MV-4-11 (cell line): ENCODE measurements at regions not wholly inside any gene's neighbourhood (a gene's known extent, or its start where the extent isn't known, plus 50 kb on each side); places are given as distances from the start of the nearest gene placed in this dataset.
"Not testable (repeated sequence)": the region's sequence is repeated elsewhere in the genome, so short reads cannot be mapped to it uniquely, and the experiment has no call there.

Source experiments
- DNase-seq: peaks from one replicate; lab custom pipeline; 2025; lab: John Stamatoyannopoulos, UW

DNA sequence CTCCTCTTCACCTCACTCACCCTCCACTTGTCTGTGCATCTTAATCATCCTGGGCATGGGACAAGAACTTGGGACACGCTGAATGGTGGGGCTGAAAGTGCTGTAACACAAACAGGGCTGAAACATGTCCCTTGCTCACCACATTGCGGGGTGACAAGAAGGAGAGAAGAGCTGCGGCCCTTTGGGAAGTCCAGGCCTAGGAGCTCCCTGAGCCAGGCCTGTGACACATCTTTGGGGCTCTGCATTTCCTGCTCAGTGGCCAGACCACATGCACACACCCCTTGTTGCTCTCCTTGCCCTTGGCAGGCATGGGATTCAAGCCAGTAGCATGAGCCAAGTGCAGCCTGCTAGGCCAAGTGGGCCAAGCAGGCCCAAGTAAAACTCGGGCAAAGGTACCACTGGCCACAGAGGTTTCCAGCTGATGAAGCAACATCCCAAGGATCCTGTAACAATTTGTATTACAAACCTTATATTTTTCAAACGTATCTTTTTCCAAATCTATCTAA lies 1384.3 kb upstream of the PCDH20 start:
- no peak for DNase-seq

DNA sequence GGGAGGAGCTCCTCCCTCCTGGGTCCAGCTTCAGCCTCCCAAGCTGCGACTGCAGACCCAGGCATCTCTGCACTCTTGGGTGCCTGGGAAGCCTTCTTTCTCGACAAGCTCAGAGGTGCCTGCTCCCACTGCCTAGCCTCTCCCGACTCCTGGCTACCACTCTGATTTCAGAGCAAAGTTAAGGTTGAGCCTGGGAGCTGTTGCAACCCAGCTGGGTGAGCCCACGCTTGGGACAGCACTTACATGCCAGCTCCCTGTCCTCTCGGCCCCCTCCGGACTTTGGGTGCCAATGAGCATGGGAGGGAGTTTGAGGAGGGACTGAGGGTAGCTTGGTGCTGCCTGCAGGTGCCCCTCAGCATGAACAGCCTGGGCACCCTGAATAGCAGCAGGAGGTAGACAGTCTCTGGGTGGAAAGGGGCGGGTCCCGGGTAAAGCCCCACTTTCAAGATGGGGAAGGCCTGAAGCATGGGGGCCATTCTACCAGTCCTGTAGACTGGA lies 1383.4 kb upstream of the PCDH20 start:
- DNase-seq = no peak

DNA sequence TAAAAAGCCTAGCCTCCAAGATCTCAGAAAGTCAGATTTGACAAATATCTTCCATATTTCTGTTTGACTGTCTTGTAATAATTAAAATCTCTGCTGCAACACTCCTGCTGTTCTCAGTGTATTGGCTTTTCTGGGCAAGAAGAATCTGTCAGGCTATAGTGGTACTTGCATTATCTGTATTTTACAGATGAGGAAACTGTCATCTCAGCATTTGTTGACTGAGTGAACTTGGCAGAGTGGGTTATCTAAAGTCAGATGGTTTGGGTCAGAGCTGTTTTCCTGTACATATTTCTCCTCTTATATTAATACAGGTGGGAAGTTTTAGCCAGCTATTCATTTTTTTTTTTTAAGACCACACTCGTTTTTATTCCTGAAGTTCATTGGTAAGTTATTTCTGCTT lies 1378.2 kb upstream of the PCDH20 start:
- DNase-seq = no peak

DNA sequence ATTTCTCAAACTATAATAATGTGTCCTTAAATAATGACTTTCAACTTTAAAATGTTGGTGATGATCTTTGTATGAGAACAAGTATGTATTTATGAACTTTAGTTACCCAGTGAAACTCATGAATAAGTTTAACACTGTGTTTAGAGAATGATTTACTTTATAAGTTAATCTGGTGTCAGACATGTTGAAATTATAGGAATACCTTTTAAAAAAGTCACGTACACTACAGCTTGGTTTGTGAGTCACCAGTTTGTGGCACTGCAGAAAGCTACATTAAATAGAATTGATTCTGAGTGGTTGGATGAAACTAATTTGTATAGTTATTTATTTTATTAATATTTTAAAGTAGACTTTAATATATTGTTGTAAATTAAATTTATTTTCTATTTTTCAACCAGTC lies 1366.2 kb upstream of the PCDH20 start:
- no peak for DNase-seq

DNA sequence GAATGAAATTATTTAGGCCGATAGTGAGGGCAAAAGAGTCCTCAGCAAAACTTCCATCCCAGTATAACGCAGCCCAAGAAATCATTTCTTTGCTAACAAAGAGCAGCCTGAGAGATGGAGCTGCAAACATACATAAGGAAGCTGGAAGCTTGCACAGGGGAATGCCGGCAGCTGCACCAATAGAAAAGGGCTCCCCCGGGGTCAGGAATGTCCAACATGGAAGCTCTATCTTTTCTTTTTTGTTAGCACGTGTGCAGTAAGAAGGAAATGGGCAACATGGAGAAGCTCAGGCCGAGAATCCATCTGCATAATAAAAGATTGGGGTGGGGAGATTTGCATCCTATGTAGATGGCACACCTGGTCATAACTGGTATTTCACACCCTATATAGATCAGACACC lies 1363.5 kb upstream of the PCDH20 start:
- no peak for DNase-seq

DNA sequence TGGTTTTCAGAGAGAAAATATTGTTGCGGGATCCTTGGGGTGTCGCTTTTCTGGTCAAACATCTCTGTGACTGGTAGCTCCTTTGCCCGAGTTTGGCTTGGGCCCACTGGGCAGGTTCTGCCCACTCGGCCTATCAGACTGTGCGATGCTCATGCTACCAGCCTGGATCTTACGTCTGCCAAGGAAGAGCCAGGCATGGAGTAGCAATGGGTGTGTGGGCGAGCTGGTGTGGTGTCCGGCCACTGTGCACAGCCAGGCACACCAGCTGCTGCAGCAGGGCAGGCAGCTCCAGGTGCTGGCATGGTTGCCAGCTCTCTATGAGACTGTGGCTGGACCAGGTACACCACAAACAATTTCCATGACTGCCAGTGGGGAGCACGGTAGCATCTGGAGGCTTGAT lies 1351.8 kb upstream of the PCDH20 start:
- DNase-seq = no peak

DNA sequence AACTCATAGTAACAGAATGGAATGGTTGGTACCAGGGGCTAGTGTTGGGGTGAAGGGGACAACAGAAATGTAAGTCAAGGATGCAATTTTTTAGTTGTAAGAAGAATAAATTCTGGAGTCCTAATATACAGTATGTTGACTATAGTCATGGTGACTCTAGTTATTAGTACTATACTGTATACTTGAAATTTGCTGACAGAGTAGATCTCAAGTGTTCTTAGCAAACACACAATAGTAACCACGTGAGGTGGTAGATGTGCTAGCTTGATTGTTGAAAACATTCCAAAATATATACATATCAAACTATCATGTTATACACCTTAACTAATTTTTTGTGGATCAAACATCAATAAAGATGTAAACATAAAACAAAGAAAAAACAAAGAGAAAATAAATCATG lies 1345.1 kb upstream of the PCDH20 start:
- no peak for DNase-seq

DNA sequence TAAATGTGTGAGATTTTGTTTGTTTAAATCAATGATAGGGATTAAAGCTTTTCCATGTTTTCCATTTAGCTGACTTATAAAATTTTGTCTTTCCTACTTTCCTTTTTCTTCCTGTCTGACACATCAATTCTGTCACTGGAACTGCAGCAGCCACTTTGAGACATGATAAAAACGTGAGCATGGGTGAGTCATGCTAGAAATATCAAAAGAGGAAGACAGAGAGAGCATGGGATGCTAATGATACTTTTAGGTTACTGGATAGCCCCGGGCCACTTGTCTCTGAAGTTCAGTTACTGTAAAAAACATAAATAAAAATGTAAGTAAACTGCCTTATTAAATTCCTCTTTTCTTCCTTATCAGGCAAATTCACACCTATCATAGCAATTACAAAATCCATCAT lies 1332.0 kb upstream of the PCDH20 start:
- no peak for DNase-seq

DNA sequence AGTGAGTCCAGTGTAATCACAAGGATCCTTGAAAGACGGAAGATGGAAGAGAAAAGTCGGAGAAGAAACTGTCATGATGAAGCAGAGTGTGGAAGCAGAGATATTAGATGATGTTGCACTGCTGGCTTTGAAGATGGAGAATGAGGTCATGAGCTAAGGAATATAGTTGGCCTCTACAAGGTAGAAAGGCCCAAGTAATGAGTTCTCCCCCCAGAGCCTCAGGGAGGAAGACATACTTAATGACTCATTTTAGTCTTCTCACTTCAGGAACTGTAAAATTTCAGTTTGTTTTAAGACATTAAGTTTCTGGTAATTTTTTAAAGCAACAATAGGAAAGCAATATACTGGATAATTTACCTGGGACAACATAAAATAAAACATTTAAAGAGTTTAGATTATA lies 1331.5 kb upstream of the PCDH20 start:
- no peak for DNase-seq

DNA sequence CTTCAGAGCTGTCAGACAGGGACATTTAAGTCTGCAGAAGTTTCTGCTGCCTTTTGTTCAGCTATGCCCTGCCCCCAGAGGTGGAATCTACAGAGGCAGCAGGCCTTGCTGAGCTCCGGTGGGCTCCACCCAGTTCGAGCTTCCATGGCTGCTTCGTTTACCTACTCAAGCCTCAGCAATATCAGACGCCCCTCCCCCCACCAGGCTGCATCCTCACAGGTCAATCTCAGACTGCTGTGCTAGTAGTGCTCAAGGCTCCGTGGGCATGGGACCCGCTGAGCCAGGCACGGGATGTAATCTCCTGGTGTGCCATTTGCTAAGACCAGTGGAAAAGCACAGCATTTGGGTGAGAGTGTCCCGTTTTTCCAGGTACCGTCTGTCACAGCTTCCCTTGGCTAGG lies 1314.1 kb upstream of the PCDH20 start:
- not testable (repeated sequence) for DNase-seq

DNA sequence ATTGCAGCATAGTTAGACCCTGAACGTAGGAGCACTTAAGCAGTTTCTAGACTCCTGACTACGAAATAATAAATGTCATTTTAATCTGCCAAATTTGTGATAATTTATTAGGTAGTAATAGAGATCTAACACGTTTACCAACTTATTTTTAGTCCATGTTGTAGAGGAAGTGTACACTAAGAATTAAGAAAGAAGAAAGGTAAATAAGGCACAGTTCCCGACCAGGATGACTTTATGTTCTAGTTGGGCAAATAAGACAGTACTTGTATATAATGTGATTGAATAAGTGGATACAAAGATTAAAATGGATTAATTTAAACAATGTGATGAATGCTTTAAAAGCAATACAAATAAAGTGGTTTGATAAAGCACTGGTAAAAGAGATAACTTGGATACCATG lies 1306.2 kb upstream of the PCDH20 start:
- DNase-seq = no peak

DNA sequence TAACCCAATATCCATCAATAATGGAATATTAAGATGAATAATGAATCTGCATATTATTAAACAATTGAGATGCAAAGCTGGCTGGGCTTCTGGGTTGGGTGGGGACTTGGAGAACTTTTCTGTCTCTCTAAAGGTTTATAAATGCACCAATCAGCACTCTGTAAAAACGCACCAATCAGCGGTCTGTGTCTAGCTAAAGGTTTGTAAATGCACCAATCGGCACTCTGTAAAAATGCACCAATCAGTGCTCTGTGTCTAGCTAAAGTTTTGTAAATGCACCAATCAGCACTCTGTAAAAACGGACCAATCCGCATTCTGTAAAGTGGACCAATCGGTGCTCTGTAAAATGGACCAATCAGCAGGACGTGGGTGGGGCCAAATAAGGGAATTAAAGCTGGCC lies 1296.3 kb upstream of the PCDH20 start:
- not testable (repeated sequence) for DNase-seq

DNA sequence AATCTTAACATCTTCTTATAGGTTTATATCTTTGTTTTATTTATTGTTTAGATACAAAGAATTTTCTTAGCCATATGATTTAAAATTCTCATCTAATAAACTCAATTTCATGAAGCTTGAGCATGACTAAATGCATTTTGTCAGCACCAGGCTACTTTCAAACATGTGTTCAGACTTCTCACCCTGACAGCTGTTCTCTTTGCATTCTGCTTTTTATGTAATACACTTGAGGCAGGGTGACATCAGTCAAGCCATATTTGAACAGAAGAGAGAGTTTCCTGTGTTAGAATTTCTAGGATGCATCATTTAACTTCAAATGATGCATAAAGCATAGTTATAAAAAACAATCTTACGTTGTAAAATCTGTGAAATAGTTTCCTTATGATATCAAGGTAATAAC lies 1295.1 kb upstream of the PCDH20 start:
- DNase-seq = no peak

DNA sequence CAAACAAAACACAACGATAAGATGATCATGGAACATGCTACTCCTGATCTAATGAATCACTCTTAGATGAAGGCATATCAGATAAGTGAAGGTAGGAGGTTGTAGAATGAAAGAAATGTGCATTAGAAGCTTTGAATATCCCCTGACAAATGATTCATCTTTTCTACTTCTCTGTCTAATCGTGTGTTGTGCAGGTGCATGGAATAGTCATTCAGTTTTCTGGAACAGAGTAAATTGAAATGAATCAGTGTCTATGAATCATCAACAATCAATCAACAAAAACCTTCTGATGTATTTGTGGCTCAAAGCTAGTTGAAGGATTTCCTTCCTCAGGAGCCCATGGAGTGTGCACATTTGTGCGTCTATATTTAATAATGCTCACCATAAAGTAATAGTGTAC lies 1290.4 kb upstream of the PCDH20 start:
- no peak for DNase-seq

DNA sequence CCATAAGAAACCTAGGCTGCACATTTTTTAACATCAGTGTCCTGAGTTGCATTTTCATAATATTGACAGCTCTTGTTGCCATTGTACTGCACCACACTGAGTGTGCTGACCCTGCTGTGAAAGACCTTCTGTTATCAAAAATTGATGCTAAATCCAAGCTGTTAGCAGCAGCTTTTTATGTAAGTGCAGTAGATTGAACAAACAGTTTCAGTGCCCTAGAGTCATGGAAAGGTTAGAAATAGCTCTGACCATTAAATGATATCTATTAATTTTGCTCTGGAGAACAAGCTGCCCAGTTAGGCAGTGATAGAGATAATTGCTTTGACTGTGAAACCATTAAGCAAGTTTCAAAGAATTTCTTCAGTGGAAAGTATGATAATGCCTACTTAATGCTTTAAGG lies 1289.2 kb upstream of the PCDH20 start:
- DNase-seq = no peak

DNA sequence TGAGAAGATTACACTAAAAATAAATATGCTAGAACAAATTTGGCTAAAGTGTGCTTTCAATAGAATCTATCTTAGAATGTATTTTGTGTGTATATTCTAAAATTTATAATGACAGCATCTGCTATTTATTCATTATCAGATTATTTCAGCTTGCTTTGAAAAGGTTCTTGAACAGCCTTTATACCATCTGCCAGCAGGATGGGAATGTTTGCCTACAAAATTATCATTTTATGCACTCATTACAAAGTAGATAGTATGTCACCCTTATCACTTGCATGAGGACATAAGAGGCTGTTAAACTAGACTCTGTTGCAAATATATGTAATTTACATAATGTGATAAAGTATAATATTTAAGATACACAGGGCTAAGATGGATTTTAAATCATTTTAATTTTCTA lies 1286.9 kb upstream of the PCDH20 start:
- DNase-seq = no peak

DNA sequence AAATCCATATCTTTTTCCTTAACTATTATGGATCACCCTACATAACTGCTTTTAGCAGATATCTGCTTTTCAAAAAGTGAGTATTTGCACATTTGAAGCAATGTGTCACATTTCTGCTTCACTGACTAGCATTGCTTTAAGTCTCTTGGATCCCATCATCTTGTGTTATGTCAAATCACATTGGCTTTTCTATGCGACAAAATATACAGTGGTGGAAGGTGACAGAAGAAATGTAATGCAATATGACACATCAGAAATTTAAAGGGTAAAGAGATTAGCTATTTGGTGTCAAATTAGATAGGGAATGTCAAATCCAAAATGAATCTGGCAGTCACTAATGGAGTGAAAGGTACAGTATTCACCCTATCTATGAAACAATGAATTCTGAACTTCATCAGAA lies 1282.1 kb upstream of the PCDH20 start:
- no peak for DNase-seq

DNA sequence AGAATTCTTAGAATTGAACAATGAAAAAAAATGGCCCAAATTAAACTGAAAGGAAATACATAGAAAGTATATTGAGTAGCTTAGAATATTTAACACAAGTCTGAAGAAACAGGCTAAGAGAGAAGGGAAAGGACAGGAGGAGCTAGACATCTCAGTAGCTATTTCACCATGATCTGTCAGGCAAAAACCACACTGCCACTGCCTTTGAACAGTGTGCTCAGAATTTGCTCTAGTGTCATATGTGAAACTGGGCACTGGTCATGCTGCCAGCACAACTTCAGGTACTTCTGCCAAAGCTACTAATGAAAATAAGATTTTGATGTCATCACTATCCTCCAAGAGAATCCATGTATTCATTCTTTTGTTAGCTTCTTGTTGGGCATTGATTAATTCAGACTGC lies 1280.8 kb upstream of the PCDH20 start:
- DNase-seq = no peak

DNA sequence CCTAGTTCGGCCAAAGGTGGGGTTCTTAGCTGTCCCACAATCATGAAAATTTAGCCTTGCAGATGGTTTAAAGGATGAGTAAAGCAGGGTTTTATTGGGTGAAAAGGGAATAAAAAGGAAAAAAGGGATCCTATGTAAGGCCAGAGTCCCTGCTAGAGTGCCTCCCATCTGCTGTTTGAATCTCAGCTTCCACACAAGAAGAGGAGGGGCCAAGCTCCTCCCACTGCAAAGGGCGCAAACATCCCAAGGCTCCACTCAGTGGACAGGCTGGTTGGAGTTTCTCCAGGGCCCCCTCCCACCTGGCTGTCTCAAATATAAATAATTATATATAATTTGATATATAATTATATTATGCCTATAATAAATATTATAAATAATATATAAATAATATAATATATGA lies 1272.1 kb upstream of the PCDH20 start:
- no peak for DNase-seq

DNA sequence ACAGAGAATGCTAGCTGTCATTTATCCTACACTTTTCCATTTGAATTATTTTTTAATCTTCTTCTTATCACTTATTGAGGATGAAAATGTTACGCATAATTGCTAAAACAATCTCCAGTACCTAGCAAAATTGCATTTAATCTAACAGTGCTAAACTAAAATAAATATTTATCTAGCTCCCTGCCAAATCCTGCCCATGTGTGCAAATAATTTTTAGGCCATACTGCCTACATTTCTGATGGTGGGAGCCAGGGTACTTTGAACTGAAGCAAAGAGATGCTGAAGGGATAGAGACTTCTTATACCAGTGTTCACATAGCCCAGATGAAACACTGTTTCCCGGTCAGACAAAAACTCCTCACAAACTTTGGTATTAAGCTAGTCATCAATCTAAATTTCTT lies 1268.7 kb upstream of the PCDH20 start:
- no peak for DNase-seq

DNA sequence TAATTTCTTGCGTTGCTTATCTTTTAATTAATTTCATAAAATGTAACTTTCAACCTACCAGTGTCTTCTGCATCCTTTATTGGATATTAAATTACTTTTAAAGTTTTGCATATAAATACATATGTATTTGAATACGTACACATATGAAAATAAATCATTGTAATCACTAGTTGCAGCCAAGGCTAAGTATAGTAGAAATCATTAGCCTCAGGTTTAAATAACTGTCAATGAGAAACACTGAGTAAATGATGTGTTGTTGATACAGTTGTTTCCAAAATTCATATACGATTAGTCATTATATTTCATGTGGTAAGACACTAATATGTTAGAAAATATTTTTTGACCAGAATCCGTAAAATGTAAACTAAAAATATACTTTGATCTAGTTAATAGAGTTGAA lies 1267.1 kb upstream of the PCDH20 start:
- no peak for DNase-seq

DNA sequence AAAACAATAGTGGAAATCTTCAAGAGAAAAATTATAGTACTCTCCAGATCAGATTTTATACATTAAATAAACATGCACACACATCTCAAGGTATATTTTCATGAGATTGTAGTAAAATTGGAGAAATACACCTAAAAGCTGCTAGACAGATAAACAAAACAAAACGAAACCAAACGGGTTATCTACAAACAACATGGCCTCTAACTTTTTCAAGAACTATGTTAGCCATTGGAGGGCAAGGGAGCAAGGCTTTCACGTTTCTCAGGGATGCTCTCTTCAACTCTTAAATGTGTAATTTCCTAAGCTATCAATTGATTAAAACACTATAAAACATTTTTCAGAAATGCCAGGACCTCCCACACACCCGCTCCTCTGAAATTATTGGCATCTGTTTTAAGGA lies 1262.4 kb upstream of the PCDH20 start:
- DNase-seq = no peak

DNA sequence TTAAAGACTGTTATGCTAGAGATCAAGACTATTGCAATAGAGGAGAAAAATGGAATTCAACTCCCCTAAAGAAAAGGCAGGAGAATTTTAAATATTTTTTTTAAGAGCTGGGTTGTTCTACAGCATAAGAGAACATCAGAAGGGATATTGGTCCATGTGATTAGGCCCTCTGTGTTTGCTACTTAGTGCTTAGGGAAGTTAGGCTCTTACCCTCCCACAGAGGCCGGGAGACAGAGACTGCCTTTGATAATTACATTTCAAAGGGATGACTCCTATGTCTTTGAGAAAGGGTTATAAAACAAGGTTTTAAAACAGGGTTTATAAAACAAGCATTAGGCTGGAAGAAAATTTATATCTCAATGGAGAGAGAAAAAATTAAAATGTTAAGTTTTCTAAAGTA lies 1248.1 kb upstream of the PCDH20 start:
- no peak for DNase-seq

DNA sequence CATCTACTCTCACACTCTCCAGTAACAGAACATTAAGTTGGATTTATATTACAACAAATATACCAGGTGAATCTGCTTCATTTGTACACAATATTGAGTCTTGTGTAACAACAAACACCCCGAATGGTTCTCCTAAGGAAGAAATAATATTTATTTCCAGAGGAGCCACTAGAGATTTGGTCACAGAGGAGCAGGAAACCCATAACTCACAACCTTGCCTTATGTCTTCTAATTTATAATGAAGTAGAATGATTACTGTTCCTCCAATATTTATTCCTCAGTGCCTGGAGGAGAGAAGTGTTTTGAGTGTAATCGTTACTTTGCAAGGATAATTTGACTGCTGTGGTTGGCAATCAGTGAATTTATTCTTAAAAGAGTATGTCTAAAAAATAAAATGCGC lies 1243.7 kb upstream of the PCDH20 start:
- DNase-seq = no peak

DNA sequence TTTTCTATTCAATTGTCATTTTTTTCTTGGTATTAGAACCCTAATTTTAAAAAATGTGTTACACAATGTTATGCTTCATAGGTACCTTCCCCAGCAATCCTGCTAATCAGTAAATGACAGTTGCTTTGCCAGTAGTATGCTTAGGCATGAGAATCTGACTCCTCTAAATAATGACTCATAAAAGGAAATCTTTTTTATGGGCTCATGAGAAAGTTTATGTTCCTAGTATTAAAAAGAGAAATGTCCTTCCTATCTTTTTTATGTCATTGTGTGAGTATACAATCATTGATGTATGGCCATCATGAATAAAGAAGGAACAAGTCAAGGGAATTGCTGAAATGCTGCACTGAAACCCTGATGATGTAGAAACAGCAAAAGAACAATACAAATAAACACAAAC lies 1237.7 kb upstream of the PCDH20 start:
- DNase-seq = no peak
